HG02610 (cell line): ENCODE measurements at regions not wholly inside any gene's neighbourhood (a gene's known extent, or its start where the extent isn't known, plus 50 kb on each side); places are given as distances from the start of the nearest gene placed in this dataset.
"Not testable (repeated sequence)": the region's sequence is repeated elsewhere in the genome, so short reads cannot be mapped to it uniquely, and the experiment has no call there.

Experiments used
- ATAC-seq: cut with Tn5 transposase; IDR thresholded peaks from one replicate; pipeline ENCODE4 v1.9.1; 2021; ENCODE audit warnings: mild to moderate bottlenecking, moderate library complexity; ENCODE audit not compliant: unreplicated experiment

DNA sequence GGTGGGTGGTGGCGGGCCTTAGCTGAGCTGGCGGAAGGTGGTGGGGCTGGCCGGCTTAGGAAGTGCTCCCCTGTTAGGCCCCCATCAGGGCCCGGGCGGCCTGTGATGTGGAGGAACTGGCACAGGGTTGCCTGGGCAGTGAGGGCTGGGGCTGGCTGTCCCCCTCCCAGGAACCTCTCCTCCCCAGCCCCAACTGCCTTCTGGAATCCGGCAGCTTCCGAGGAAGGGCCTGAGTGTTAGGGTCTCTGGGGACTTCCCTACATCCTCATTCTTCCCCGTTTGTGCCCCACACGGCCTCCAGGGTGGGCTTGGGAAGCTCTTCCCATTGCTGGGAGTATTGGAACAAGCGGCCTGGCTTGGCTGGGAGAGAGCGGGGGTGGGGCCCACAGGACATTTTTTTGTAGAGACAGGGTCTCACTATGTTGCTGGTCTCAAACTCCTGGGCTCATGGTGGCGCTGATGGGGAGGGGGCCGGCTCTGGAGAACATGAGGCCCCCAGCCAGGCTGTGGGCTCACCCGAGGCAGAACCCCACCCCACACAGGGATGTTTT, 89.9 kb upstream of the CIBAR2 start:
- ATAC-seq = no peak

DNA sequence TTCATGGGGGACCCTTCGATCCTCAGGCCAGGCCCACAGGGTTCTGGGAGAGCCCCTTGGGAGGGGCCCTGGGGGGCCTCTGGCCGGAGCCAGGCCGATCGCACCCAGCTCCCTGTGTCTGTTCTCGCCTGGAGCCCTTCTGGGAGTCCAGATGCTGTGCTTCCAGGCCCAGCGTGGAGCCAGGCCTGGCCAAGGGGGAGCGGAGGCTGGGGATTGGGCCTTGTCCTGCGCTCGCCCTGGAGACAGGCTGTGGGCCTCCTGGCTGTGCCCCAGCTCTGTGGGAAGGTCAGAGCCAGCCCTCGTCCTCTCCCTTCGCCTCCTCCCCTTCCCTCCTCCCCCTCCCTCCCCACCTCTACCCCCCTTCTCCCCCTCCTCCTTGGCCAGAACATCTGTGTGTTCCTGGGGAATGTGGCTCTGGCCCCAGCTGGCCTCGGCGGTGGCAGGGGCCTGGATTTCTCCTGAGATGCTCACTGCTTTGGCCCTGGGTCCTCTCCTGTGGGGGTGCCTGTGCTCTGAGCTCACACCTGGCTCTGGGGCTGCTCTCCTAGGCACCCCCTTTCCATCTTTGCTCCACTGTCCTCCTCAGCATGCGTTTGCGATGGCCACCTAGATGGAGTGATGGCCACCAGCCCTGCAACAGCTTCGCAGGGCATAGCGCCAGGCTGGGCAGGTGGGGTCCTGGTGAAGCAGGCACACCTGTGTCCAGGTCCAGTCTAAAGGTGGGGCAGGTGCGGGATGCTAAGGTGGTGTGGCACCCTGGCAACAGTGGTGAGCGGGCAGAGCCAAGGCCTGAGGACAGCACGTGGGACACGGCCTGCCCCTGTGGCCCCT, 90.6 kb upstream of the CIBAR2 start:
- ATAC-seq = no peak

DNA sequence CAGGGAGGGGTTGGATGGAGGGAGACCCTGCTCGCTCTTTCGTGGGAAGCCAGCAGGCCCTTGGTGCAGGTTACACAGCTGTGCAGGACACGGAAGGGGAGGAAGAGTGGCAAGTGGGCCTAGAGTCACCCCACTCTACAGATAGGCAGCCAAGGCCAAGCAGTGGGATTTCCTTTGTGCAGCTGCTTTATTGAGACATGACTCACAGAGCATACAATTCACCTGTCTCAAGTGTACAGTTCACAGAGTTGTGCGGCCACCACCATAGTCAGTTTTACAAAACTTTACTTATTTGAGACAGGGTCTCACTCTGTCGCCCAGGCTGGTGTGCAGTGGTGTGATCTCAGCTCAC, 91.2 kb upstream of the CIBAR2 start:
- ATAC-seq = no peak

DNA sequence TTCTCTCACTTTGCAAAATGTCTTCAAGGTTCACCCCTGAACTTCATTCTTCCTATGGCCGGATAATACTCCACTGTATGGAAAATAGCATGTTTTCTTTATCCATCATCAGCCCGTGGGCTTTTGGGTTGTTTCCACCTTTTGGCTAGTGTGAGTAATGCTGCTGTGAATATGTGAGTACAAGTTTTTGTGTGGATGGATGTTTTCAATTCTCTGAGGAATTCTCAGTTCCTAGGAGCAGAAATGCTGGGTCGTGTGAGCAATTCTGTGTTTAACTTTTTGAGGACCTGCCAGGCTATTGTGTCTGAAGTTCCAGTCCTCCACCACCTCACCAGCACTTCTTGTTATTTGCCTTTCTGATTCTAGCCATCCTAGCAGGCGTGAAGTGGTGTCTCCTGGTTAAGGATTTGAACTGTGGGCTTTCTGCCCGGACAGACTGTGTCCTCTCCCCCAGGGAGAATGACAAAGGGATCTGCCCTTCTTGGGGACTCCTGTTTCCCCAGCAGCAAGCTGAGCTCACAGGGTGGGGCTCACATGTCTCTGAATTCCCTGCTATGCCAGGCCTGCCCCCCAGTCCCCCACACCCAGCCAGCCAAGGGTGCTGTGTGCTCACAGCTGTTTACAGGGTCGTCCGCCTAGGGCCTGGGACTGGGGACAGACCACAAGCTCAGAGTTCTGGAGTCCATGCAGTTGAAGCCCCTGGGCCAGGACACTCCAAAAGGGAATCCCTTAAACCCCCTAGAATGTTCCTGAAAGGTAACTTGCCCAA, 92.2 kb upstream of the CIBAR2 start:
- no peak for ATAC-seq

DNA sequence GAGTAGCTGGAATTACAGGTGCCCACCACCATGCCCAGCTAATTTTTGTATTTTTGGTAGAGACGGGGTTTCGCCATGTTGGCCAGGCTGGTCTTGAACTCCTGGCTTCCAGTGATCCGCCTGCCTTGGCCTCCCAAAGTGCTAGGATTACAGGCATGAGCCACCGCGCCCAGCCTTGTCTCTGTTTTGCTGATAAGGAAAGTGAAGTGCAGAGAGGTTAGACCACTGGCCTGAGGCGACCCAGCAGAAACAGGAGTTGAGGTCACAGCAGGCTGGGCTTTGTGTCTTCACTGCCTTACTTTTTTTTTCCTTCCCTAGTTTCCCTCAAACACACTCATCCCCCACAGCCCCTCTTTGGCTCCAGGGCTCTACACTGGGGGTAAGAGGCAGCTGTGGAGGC, 93.0 kb upstream of the CIBAR2 start:
- not testable (repeated sequence) for ATAC-seq

DNA sequence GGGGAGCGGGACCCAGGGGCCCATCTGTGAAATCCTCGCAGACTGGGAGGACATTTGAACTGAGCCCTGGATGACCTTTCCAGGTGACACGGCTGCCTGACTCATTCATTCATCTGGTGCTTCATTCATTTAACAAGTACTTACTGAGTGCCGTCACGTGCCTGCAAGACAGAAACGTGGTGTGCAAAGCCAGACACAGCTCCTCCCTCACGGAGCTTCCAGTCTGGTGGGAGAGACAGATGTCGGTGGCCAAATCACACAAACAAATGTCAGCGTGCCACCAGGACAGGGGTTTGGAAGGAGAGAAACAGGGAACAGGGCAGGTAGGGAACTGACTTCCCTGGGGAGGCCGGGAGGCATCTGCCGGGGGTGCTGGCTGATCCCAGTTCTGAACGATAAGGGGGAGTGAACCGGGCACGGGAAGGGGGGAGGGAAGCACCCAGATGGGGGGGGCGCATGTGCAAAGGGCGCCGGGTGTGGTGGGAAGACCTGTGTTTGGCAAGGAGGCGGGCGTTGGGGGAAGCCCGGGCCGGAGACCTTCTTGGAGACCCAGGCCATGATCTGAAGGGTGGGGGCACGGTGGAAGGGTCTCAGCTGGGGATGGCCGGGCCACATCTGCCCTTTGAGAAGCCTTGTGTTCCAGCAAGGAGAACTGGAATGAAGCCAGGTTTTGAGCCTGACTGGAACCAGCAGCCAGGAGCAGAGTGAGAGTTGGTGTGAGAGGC, 93.6 kb upstream of the CIBAR2 start:
- no peak for ATAC-seq

DNA sequence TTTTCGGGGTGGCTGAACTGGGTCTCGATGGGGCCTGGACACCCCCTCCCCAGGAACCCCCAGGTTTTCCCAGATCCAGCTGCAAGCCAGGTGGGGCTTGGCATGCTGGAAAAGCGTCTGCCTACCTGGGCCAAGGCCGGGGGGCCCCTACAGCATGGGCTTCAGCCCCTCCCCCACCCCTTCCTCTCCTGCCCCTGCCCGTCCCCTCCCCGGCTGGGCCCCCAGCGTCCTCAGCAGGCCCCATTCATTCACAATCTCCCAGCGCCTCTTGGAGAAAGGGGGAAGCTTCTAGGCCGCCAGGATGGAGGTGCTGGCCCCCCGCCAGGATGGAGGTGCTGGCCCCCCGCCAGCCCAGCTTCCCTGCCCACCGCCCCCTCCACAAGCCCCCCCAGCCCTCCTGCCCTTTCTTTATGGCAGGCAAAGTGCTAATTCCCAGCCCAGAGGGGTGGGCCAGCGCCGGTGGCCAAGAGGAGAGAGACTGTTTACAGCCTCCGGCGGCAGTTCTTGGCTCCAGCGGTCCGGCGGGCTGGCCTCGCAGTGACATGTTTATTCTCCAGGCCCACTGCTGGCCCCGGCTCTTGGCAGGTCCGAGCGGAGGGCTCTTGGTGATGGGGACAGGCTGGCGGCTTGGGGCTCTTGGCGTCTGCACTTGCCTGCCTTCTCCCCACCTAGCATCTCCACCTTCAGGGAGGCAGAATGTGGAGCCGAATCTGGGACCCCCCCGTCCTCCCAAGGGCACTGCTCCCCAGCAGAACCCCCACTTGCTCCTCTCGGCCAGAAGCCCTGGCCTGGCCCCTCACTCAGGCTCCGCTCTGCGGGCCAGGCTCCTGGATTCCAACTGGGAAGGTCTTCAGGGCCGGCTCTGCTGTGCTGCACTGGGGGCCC, 94.4 kb upstream of the CIBAR2 start:
- ATAC-seq = no peak

DNA sequence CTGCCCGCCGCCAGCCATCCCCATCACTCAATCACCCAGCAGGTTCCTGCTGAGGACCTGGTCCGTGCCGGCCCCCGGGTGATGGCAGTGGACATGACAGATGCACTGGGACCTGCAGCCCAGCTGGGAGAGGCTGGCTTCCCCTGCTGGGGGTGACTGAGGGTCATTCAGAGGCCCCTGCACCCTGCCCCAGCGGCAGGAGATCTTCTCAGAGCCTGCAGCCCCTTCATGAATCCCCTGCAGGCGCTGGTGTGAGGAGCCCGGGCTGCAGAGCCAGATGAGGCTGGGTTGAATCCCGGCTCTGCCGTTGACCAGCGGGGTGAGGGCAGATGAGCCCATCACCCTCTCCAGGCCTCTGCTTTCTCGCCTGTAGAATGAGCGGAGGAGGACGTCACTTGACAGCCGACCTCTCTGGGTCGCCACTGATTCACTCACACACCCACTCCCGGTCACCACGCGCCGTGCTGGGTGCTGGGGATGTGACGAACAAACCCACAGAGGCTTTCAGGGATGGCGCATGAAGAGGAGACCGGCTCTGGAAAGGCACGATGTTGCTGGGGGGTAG, 95.2 kb upstream of the CIBAR2 start:
- no peak for ATAC-seq

DNA sequence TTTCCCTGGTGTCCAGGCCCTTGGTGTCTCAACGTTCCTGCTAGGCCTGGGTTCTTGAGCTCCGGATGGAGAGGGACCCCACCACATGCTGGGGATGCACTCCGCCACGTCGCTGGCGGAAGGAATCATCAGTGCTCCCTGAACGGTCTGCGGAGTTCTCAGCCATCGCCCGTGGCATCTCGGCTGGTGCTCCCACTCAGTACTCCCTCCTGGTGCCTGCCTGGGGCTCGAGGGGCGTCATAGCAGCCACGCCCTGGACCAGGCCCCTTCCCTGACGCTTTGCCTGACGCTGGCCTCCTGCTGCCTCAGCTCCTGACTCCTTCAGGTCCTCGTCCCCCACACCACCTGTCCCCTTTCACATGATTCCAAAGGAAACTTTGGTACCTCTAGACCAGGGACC, 95.9 kb upstream of the CIBAR2 start:
- ATAC-seq = no peak

DNA sequence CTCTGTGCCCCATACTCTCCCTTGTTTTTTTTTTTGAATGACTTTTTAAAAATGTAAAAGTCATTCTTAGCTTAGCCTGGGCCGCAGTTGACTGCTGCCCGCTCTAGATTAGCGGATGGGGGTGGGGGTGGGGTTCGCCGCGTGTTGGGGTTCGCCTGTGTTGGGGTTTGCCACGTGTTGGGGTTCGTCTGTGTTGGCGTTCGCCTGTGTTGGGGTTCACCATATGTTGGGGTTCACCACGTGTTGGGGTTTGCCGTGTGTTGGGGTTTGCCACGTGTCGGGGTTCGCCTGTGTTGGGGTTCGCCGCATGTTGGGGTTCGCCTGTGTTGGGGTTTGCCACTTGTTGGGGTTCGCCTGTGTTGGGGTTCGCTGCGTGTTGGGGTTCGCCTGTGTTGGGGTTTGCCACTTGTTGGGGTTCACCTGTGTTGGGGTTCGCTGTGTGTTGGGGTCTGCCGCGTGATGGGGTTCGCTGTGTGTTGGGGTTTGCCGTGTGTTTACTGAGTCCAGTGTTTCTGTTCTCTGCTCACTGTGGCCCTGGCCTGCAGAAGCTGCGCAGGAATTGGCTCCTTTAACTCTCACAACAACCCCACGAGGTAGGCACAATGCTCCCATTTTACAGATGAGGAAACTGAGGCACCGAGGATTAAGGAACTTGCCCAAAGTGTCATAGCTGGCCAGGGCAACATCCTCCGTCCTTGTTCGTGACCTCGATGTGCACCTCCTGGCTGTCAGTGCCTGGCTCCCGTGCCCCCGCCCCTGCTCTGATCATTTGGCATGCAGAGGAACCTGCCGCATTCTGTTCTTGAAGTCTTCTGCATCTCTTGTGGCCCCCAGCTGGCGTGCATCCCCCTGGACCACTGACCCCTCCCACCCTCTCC, 96.6 kb upstream of the CIBAR2 start:
- ATAC-seq = no peak

DNA sequence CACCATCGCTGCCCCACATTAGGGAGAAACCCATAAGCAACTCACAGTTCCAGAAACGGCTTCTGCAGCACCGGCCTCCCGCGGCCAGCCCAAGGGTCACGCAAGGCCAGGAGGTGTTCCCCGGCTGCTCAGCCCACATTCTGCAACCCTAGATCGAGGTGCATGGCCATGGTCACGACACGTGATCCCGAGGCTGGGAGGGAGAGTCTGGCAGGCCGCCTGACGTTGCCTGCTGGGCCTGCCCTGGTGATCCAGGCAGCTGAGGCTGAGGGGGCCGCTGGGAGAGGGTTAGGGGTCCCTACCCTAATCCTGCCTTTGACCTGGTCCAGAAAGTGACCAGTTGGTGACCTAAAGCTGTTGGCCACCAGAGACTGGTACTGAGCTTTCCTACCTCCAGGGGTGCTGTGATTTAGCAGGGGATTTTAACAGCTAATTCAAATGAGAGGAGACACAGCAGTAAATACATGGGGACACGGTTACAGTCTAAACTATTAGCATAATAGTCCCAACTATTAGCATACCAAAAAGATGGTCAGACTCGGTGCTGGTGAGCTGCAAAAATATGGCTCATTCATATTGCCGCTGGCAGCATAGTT, 97.4 kb upstream of the CIBAR2 start:
- no peak for ATAC-seq

DNA sequence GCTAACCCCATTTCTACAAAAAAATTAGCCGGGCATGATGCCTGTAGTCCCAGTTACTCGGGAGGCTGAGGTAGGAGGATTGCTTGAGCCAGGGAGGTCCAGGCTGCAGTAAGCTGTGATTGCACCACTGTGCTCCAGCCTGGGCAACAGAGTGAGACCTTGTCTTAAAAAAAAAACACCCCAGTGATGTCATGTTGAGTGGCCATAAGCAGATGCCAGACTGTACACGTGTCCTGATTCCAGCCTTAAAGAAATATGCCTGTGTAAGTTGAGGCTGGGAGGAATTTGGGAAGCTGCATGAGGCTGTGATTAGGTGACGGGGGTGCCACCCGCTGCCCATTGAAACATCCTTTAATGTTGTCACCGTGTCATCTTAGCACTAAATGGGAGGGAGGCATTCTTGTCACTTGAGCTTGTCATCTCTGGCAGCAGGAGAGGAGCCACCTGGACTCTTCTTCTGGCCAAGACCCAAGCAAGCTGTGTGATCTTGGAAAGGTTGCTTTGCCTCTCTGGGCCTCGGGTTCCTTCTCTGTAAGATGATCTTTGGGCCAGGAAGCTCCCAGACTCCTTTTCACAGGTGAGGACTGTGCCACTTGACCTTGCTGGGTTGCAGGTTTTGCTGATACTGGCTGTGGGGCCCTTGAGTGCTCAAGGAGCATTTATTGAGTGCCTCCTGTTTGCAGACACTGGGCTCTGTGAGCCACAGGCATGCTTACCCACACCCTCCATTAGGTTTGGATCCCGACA, 98.3 kb upstream of the CIBAR2 start:
- no peak for ATAC-seq

DNA sequence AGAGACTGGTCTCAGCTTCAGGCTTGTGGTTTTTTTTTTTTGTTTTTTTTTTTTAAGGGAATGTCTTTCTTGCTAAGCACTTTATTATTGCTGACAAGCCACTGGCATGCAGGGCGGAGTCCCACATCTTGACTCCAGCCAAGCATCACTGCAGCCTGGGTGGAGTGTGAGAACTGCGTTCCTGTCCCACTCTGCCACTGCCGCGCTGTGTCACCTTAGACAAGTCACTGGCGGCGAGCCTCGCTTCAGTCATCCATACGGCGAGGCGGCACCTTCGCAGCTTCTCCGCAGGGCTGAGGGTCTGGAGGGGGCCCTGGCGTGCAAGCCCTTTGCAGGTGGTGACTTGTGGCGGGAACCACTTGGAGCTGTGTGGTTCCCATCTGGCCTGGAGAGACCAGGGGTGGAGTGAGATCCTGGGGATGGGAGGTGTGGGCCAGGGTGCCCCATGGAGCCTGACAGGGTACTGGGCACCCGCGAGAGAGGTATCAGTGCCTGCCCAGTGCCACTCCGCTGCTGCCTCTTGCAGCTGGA, 99.1 kb upstream of the CIBAR2 start:
- no peak for ATAC-seq

DNA sequence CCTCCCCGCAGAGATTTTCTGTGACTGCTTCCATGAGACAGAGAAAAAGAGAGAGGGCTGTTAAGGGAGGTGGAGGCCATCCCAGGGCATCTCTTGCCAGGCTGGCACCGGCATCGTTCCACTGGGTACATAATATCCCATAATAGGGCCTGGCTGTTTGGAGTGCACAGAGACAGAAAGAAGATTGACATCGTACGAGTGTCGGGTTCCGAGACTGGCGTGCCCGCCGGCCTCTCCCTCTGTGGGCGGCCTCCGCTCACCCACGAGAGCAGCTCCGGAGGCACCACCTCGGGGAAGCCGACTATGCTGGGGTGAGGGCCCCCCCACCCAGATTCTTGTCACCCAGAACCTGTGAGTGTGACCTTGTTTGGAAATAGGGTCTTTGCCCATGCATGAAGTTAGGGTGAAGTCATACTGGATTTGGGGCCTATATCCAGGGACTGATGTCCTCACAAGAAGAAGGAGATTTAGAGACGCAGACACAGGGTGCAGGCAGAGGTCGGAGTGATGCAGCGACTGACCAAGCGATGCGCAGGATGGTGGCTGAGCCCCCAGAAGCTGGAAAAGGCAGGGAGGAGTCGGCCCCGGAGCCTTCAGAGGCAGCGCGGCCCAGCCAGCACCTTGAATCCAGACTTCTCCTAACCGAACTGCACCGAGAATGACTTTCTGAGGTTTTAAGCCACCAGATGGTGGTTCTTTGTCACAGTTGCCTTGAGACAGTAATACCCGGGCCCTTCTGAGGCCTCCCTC, 101.8 kb upstream of the CIBAR2 start:
- no peak for ATAC-seq

DNA sequence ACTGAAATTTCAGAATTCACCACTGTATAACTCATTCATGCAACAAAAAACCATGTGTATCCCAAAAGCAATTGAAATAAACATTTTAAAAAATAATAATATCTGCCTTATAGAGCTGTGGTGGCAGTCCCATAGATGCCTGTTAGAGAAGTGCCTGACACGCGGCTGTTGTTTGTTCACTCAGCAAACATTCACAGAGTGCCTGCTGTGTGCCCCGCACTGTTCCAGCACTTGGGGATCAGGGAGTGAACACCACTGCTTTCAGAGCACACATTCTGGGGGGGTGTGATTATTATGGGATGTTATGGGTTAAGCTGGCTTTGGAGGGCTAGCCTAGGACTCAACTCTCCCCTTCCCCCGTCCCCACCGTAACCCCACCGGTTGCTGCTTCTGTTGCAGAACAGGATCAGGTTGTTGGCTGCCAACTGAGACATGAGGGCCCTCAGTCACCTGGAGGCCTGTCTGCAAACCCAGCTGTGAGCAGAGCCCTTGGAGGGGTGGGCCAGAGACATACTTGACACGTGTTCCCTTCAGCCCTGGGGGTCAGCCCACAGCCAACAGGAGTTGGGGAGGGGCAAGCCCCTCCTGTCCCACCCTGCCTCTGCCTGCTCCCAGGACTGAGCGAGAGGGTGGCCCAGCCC, 103.3 kb upstream of the CIBAR2 start:
- ATAC-seq = no peak

DNA sequence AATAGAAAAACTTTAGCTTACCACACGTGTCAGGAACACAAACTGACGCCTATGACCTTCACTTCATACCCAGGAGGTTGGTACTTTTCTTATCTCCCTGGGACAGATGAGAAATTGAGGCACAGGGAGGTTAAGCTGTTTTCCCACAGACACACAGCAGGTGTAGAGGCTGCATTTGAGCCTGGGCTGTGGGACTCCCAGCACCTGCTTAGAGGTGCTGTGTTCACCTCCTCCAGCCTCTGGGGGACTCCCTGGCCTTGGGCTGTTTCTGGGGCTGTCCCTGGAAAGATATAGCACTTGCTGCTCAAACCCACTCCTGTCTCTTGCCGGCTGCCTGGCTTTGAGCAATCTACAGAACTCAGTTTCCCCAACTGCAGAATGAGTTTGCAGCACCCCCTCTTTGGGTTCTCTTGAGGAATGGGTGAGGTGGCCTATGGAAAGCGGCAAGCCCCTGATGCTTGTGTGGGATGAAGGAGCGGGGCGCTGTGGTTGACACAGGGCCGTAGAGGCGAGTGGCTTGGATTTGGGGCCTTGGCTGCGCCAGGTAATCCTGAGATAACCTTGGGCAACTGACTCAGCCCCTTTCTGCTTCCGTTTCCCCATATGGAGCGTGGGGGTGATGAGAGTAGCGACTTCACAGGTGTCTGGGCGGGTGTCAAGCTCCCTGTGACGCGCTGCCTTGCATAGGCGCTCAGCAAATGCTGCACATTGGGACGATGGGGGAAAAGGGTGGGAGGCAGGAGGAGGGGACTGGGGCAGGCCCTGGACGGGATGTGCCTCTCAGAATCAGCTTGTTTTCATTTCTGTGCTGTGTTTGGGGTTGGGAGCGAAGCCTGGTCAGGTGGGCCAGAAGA, 104.5 kb upstream of the CIBAR2 start:
- no peak for ATAC-seq
